Transverse colon (tissue), 4 donors: ENCODE measurements at regions not wholly inside any gene's neighbourhood (a gene's known extent, or its start where the extent isn't known, plus 50 kb on each side); places are given as distances from the start of the nearest gene placed in this dataset.

Experiments used
- CTCF ChIP-seq, 5 experiments: fragments of 200-600 bp in 3 of 5; fragments of 450-650 bp in 2 of 5; sonication (generic) in 3 of 5; IDR thresholded peaks; 1 replicate in 2 of 5; 2 replicates in 3 of 5; pipeline ENCODE4 v1.5.1; 2016 to 2017; ENCODE audit warnings: antibody characterized with exemption in 5 of 5, inconsistent platforms in 3 of 5, mild to moderate bottlenecking in 2 of 5, moderate library complexity in 1 of 5
- POLR2AphosphoS5 ChIP-seq, 3 donors: sonication (generic); formaldehyde crosslinking; IDR thresholded peaks; one replicate each; pipeline ENCODE4 v1.6.1; 2016; ENCODE audit warnings: antibody characterized with exemption in 3 of 3

DNA sequence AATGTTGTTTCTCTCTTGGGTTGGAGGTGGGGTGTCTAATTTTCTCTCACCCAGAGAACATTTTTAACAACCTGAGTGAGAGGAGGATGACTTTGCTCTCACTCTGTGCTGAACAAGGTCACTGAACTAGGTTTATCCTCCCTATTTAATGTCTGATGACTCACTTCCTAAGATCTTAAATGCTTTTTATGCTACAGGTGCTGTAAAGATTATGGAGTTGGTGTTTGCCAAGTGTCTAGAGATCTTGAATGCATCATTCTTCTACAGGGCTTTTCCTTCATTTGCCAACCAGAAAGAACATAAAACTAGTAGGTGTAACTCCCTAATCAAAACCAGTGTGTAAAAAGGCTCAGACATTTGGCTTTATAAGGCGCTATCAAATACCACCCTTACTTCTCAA, 350.5 kb upstream of the ETAA1 start:
- no peak for TF ChIP-seq CTCF (IDR thresholded peaks at IDR 0.05)
- TF ChIP-seq POLR2AphosphoS5 (IDR thresholded peaks at IDR 0.05) = no peak
